ENCODE measurements at regions not wholly inside any gene's neighbourhood (a gene's known extent, or its start where the extent isn't known, plus 50 kb on each side); places are given as distances from the start of the nearest gene placed in this dataset.

GRCh38 chr12:25745281-25745680 is 192.2 kb upstream of the LMNTD1 start:
- DNase-seq (ENCODE audit: low read depth, low spot score), result no peak
- Histone ChIP-seq H3K27ac (ENCODE audit: low read depth, low read length) (no peak overlapping the region), H3K27me3 (ENCODE audit: control insufficient read depth, insufficient read depth, low read length) (no peaks in the 10 kb centered on the region), H3K9me3 (ENCODE audit: control insufficient read depth, insufficient read depth, low read length) (no peaks in the 10 kb centered on the region), H3K4me3 (ENCODE audit: low read depth, low read length) (no peak overlapping the region)
- ChIA-PET CTCF (no interaction called here), POLR2A (no interaction called here)
- no peak for TF ChIP-seq CTCF (IDR thresholded peaks at IDR 0.05; ENCODE audit: low read depth, low read length)

DNA sequence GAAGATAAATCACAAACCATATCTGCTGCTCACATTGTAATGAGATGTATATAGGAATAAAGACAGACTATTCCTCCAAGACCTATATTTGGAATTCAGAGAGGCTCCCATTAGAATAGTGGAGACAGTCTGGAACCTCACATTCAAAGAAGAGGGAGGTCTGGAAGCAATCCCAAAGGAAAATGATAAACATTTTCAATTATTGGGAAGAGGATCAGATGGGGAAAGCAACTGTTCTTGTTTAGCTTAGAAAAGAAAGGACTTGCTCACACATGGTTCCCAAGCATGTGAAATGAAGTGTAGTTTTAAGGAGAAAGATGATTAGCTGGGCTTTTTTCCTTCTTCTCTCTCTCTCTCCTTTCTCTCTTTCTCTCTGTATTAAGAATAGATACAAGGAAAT is 193.0 kb upstream of the LMNTD1 start:
- no peak for TF ChIP-seq CTCF (IDR thresholded peaks at IDR 0.05; ENCODE audit: low read depth, low read length)
- CTCF ChIA-PET, result no interaction called here
- H3K9me3 ChIP-seq (ENCODE audit: control insufficient read depth, insufficient read depth, low read length), result no peaks in the 10 kb centered on the region
- H3K4me3 ChIP-seq (ENCODE audit: low read depth, low read length), result no peak overlapping the region
- H3K27ac ChIP-seq (ENCODE audit: low read depth, low read length), result no peak overlapping the region
- no peaks in the 10 kb centered on the region for H3K27me3 ChIP-seq (ENCODE audit: control insufficient read depth, insufficient read depth, low read length)
- POLR2A ChIA-PET, result no interaction called here
- DNase-seq (ENCODE audit: low read depth, low spot score), result no peak

DNA sequence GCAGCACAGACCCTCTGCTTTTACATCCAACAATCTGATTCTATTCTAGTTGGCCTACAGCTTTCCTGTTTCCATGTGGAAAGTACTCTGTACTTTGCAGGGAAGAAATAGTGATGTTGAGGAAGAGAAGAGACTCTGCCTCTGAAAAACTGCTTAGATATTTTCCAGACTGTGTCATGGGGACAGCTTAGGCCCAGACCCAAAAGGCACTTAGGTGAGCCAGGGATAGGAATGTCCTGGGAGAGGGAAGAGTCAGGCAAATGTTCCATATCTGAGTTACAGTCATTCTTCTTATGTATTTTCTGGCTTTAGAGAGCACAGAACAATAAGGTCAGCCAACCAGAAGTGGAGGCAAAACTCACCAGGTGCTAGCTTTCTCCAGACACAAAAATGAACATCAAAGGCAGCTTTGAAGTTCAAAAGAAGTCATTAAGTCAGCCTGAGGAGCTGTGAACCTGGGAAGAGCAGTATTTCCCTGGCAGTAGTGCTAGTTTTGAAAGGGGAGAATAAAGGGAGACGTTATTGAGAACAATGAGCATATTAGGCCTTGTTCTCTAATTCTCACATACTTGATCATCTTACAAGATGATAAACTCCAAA is 199.7 kb upstream of the LMNTD1 start:
- POLR2A ChIA-PET, result no interaction called here
- CTCF ChIA-PET, result no interaction called here
- no peak overlapping the region for H3K27ac ChIP-seq (ENCODE audit: low read depth, low read length)
- no peaks in the 10 kb centered on the region for H3K27me3 ChIP-seq (ENCODE audit: control insufficient read depth, insufficient read depth, low read length)
- TF ChIP-seq CTCF (IDR thresholded peaks at IDR 0.05; ENCODE audit: low read depth, low read length), result no peak
- no peak overlapping the region for H3K4me3 ChIP-seq (ENCODE audit: low read depth, low read length)
- H3K9me3 ChIP-seq (ENCODE audit: control insufficient read depth, insufficient read depth, low read length), result no peaks in the 10 kb centered on the region
- no peak for DNase-seq (ENCODE audit: low read depth, low spot score)

DNA sequence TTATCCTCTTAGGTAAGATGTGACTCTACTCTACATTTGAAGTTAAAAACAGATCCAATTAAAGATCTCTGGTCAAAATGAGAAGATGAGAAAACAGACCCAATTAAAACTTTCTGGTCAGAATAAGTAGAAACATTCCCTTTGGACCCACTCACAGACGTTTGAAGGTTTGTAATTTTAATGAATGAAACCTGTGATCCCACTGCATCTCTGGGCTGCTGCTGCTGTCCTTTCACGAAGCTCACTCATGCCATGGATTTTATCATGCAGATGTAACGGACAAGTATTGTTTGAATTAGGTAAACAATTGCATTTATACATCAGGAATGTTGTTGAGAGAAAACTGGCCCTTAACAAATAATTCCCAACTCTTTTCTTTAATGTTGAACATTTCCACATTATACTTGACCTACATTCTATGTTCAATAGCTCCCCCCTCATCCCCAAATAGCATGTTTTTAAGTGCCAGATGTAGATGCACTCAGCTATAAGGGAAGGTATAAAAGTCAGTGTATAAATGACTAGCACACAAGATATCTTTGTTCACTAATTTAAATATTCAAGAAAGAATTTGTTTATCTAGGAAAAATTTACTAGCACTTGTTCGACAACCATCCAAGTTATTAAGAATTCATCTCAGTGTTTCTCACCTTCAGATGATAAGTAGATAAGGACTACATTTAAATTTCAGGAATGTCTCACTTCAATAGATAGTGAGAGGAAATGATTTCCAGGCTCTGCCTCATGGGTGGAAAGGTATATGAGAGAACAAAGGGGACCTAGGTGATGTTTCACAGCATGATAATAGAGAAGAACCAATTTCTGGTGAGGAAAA is 202.3 kb upstream of the LMNTD1 start:
- Histone ChIP-seq H3K9me3 (ENCODE audit: control insufficient read depth, insufficient read depth, low read length) (no peaks in the 10 kb centered on the region), H3K27me3 (ENCODE audit: control insufficient read depth, insufficient read depth, low read length) (no peaks in the 10 kb centered on the region), H3K4me3 (ENCODE audit: low read depth, low read length) (no peak overlapping the region), H3K27ac (ENCODE audit: low read depth, low read length) (no peak overlapping the region)
- POLR2A ChIA-PET, result no interaction called here
- CTCF ChIA-PET, result no interaction called here
- TF ChIP-seq CTCF (IDR thresholded peaks at IDR 0.05; ENCODE audit: low read depth, low read length), result no peak
- no peak for DNase-seq (ENCODE audit: low read depth, low spot score)

DNA sequence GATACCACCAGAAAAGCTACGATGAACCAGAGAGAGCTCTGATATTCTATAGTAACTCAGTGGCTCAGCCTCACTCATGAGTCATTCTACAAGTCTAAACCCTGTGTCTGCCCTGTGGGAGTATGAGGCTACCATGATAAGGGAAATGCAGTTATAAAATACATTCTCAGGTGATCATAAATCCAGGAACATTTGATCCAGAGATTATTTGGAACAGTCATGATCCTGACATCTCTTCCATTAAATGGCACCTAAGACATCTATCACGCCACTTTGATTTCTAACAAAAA is 202.6 kb upstream of the RASSF8 start:
- no peak overlapping the region for H3K4me3 ChIP-seq (ENCODE audit: low read depth, low read length)
- POLR2A ChIA-PET, result no interaction called here
- CTCF ChIA-PET, result no interaction called here

More for the DNA sequence above, 202.6 kb upstream of the RASSF8 start:
- Histone ChIP-seq H3K9me3 (ENCODE audit: control insufficient read depth, insufficient read depth, low read length) (no peaks in the 10 kb centered on the region), H3K27me3 (ENCODE audit: control insufficient read depth, insufficient read depth, low read length) (no peaks in the 10 kb centered on the region), H3K27ac (ENCODE audit: low read depth, low read length) (no peak overlapping the region)
- TF ChIP-seq CTCF (IDR thresholded peaks at IDR 0.05; ENCODE audit: low read depth, low read length), result no peak
- DNase-seq (ENCODE audit: low read depth, low spot score), result no peak

All from AG04450 (cell line).